CD4-positive, alpha-beta T cell treated with Interleukin-21 for 1 hour (primary cell): ENCODE measurements at regions not wholly inside any gene's neighbourhood (a gene's known extent, or its start where the extent isn't known, plus 50 kb on each side); places are given as distances from the start of the nearest gene placed in this dataset.
"Not testable (repeated sequence)": the region's sequence is repeated elsewhere in the genome, so short reads cannot be mapped to it uniquely, and the experiment has no call there.

ENCODE experiments used
- DNase-seq: peaks from one replicate; pipeline ENCODE4 v3.0.0-alpha.2; 2020

DNA sequence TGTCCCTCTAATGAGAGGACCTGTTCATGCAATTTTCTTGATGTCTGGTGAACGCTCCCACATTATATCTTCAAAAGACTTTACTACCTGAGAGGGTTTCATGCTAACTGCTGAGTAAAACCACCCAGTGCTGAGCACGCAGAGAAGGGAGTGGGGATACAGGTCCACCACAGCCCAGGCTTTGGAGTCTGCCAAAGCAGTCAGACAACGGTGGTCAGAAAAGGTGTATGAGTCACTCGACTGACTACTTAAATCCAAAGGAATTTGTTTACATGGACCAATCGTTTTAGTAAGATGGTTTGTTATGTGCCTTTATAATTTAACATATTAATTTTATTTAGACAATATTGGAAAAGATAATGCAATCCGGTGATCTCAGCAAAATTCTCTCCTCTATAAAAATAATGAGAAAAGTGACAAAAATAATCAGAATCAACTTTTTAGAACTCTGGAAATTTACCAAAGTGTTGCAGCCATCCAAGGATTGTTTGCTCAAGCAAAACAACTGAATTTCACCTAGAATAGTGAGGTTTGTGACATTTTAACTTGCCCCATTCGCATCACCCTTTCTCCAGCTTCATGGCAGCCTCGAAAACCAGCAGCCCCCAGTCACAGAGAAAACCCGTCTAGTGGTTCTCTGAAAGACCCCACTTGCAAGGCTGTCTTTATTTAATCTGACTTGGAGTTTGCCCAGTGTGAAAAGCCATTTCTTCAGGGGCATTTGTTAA is 52.1 kb upstream of the PLGLB2 start:
- not testable (repeated sequence) for DNase-seq
